ENCODE measurements at regions not wholly inside any gene's neighbourhood (a gene's known extent, or its start where the extent isn't known, plus 50 kb on each side); places are given as distances from the start of the nearest gene placed in this dataset.

GRCh38 chr1:176271572-176271971 lies 64.5 kb upstream of the COP1 start:
- H3K27ac ChIP-seq (replicated peaks), result no peak overlapping the region
- TF ChIP-seq GABPA (IDR thresholded peaks at IDR 0.05; ENCODE audit: low read depth) (no peak), POLR2AphosphoS5 (IDR thresholded peaks at IDR 0.05; ENCODE audit: low read depth) (no peak), REST (IDR thresholded peaks at IDR 0.05; ENCODE audit: insufficient replicate concordance, low read depth) (no peak), SPI1 (IDR thresholded peaks at IDR 0.05; ENCODE audit: borderline replicate concordance, low read depth) (no peak), CTCF (IDR thresholded peaks at IDR 0.05; ENCODE audit: insufficient read depth, low read length) (no peak)
- H3K4me3 ChIP-seq (replicated peaks; ENCODE audit: insufficient read depth, low read length), result no peak overlapping the region
- DNase-seq (ENCODE audit: low read depth in 1 of 2, low spot score in 1 of 2), result no peak
- peaks cover 4% of the 10 kb centered on the region for H3K27me3 ChIP-seq (ENCODE audit: insufficient read depth, poor library complexity, severe bottlenecking)
